HG03066 (cell line): ENCODE measurements at regions not wholly inside any gene's neighbourhood (a gene's known extent, or its start where the extent isn't known, plus 50 kb on each side); places are given as distances from the start of the nearest gene placed in this dataset.

Experiments used
- ATAC-seq: cut with Tn5 transposase; IDR thresholded peaks from one replicate; pipeline ENCODE4 v1.9.1; 2021; ENCODE audit warnings: low read depth; ENCODE audit not compliant: unreplicated experiment

- no peak for ATAC-seq
Observed at GRCh38 chr13:72537395-72537780, 190.0 kb downstream of the MZT1 start.

- no peak for ATAC-seq
Observed at GRCh38 chr13:72536714-72537394, 190.6 kb downstream of the MZT1 start.

- no peak for ATAC-seq
Observed at GRCh38 chr13:72534951-72535640, 192.3 kb downstream of the MZT1 start.

- no peak for ATAC-seq
Observed at GRCh38 chr13:72530471-72530870, 197.0 kb downstream of the MZT1 start.

GRCh38 chr13:72527333-72527732 is 200.1 kb downstream of the MZT1 start:
- no peak for ATAC-seq

- ATAC-seq: no peak
Observed at GRCh38 chr13:72523593-72523992, 203.8 kb downstream of the MZT1 start.

- no peak for ATAC-seq
Observed at GRCh38 chr13:72523049-72523448, 204.4 kb downstream of the MZT1 start.

GRCh38 chr13:72521940-72522661 is 205.3 kb downstream of the MZT1 start:
- ATAC-seq: no peak

- ATAC-seq: no peak
Observed at GRCh38 chr13:72514146-72514545, 213.3 kb downstream of the MZT1 start.

- no peak for ATAC-seq
Observed at GRCh38 chr13:72508392-72508791, 219.0 kb downstream of the MZT1 start.

- ATAC-seq: no peak
Observed at GRCh38 chr13:72507416-72508199, 219.8 kb downstream of the MZT1 start.

- no peak for ATAC-seq
Observed at GRCh38 chr13:72506706-72507105, 220.7 kb downstream of the MZT1 start.

- ATAC-seq: no peak
Observed at GRCh38 chr13:72505376-72505775, 222.1 kb downstream of the MZT1 start.

- ATAC-seq: no peak
Observed at GRCh38 chr13:72504131-72504841, 223.1 kb downstream of the MZT1 start.

GRCh38 chr13:72500851-72501250 is 226.6 kb downstream of the MZT1 start:
- no peak for ATAC-seq

GRCh38 chr13:72495681-72496080 is 231.7 kb downstream of the MZT1 start:
- no peak for ATAC-seq

- no peak for ATAC-seq
Observed at GRCh38 chr13:72489751-72490150, 237.7 kb downstream of the MZT1 start.

GRCh38 chr13:72473321-72473720 is 254.1 kb downstream of the MZT1 start:
- no peak for ATAC-seq

GRCh38 chr13:72469906-72470305 is 257.5 kb downstream of the MZT1 start:
- ATAC-seq: no peak

GRCh38 chr13:72463561-72463960 is 263.9 kb downstream of the MZT1 start:
- no peak for ATAC-seq
